A673 (cell line): ENCODE measurements at regions not wholly inside any gene's neighbourhood (a gene's known extent, or its start where the extent isn't known, plus 50 kb on each side); places are given as distances from the start of the nearest gene placed in this dataset.

ENCODE experiments used
- BruUV-seq: library from RNA; stranded (reverse); fragments of 400-500 nt; replicated peaks from 2 replicates; lab custom pipeline; 2021; lab: Mats Ljungman, UMichigan
- CTCF ChIA-PET: fragments of 300-600 bp; sonication (Branson Sonifier 250); formaldehyde crosslinking; loops from one replicate; lab custom pipeline; 2022; ENCODE audit warnings: antibody characterized with exemption; lab: Charles Lee
- POLR2A ChIA-PET: fragments of 300-600 bp; sonication (Branson Sonifier 250); formaldehyde crosslinking; loops from one replicate; lab custom pipeline; 2022; ENCODE audit warnings: antibody characterized with exemption; ENCODE audit not compliant: low non-redundant PET; lab: Charles Lee
- DNase-seq: peaks from one replicate; pipeline ENCODE4 v3.0.0-alpha.2; 2015; ENCODE audit warnings: low spot score
- H3K27ac ChIP-seq: fragments of 200-600 bp; sonication (generic); 2 replicates; pipeline ENCODE4 v1.5.1; 2016; ENCODE audit warnings: mixed run types, low read depth, mild to moderate bottlenecking, mixed read lengths, antibody characterized with exemption, low read length; ENCODE audit not compliant: poor library complexity, severe bottlenecking
- H3K27me3 ChIP-seq: fragments of 200-600 bp; sonication (generic); replicated peaks from 2 replicates; pipeline ENCODE4 v1.6.1; 2017; ENCODE audit warnings: mixed run types, low read depth, mild to moderate bottlenecking, mixed read lengths, antibody characterized with exemption, low read length; ENCODE audit not compliant: insufficient read depth, poor library complexity
- H3K36me3 ChIP-seq: fragments of 200-600 bp; sonication (generic); 2 replicates; pipeline ENCODE4 v1.6.1; 2016; ENCODE audit warnings: mixed run types, mild to moderate bottlenecking, mixed read lengths, antibody characterized with exemption, low read length; ENCODE audit not compliant: insufficient read depth, poor library complexity, severe bottlenecking
- H3K4me1 ChIP-seq: fragments of 200-600 bp; sonication (generic); 2 replicates; pipeline ENCODE4 v1.6.1; 2017; ENCODE audit warnings: mixed run types, mild to moderate bottlenecking, mixed read lengths, antibody characterized with exemption, low read length; ENCODE audit not compliant: insufficient read depth, poor library complexity, severe bottlenecking
- H3K4me3 ChIP-seq: fragments of 200-600 bp; sonication (generic); 2 replicates; pipeline ENCODE4 v1.5.1; 2016; ENCODE audit warnings: low read depth, mixed run types, mild to moderate bottlenecking, mixed read lengths, low read length; ENCODE audit not compliant: poor library complexity, severe bottlenecking
- H3K9me3 ChIP-seq: fragments of 200-600 bp; sonication (generic); 2 replicates; pipeline ENCODE4 v1.6.1; 2016; ENCODE audit warnings: mixed run types, low read depth, mild to moderate bottlenecking, mixed read lengths, antibody characterized with exemption, low read length; ENCODE audit not compliant: poor library complexity, severe bottlenecking
- CTCF ChIP-seq: fragments of 300-800, 200-600 bp; sonication (generic); conservative IDR thresholded peaks from 2 replicates; pipeline ENCODE4 v1.5.1; 2017; ENCODE audit warnings: low read depth, mild to moderate bottlenecking, antibody characterized with exemption, low read length, moderate library complexity, mixed read lengths
- EZH2 ChIP-seq: fragments of 200-600 bp; sonication (generic); IDR thresholded peaks from 2 replicates; pipeline ENCODE4 v1.6.1; 2017; ENCODE audit warnings: borderline replicate concordance, low read depth, mild to moderate bottlenecking, mixed read lengths, antibody characterized with exemption, low read length; ENCODE audit not compliant: poor library complexity, severe bottlenecking
- intact Hi-C: fragments of 100-400 bp; cut with micrococcal nuclease; formaldehyde crosslinking; loops from one replicate; pipeline ENCODE4 v1.10.0; 2022; ENCODE audit not compliant: unreplicated experiment

- H3K36me3 ChIP-seq: no peaks in the 10 kb centered on the region
- ChIA-PET POLR2A (no interaction called here), CTCF (no interaction called here)
- H3K27me3 ChIP-seq: peaks cover 7% of the 10 kb centered on the region
- no peaks in the 10 kb centered on the region for H3K4me1 ChIP-seq
- intact Hi-C loops: no loop called here
- H3K4me3 ChIP-seq: no peak overlapping the region
- TF ChIP-seq CTCF (no peak), EZH2 (no peak)
- DNase-seq: no peak
- BruUV-seq: no TSS peak
- no peaks in the 10 kb centered on the region for H3K9me3 ChIP-seq
- H3K27ac ChIP-seq: no peak overlapping the region
Observed at GRCh38 chr20:19003366-19004336, 190.1 kb downstream of the SCP2D1 start.

- TF ChIP-seq CTCF (no peak), EZH2 (no peak)
- Histone ChIP-seq H3K27ac (no peak overlapping the region), H3K4me3 (no peak overlapping the region), H3K27me3 (peaks cover 15% of the 10 kb centered on the region), H3K36me3 (no peaks in the 10 kb centered on the region), H3K4me1 (no peaks in the 10 kb centered on the region), H3K9me3 (no peaks in the 10 kb centered on the region)
- BruUV-seq: no TSS peak
- no peak for DNase-seq
- intact Hi-C loops: no loop called here
- CTCF ChIA-PET: no interaction called here
- POLR2A ChIA-PET: no interaction called here
Observed at GRCh38 chr20:19004975-19005374, 191.4 kb downstream of the SCP2D1 start.

DNA sequence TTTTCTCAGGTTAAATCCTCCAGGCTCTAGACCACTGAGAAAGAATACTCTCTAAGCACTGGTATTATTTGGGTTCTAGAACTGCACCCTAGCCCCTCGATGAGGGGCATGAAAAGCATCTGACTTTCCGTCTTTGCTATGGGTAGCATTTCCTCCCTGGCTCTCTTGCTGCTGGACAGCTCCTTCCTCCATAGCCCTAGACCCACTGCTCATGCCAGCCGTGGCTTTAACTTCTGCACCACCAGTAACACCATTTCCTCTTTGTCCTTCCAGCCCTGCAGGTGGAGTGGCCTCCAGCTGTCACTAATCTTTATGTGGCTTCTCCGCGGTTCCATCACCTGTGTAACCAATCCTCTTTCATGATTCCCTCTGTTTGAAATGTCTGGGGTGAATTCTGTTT is 194.9 kb downstream of the SCP2D1 start:
- BruUV-seq: no TSS peak
- DNase-seq: no peak
- no peaks in the 10 kb centered on the region for H3K36me3 ChIP-seq
- H3K27ac ChIP-seq: no peak overlapping the region
- no peak overlapping the region for H3K4me3 ChIP-seq
- H3K4me1 ChIP-seq: no peaks in the 10 kb centered on the region
- intact Hi-C loops: no loop called here
- CTCF ChIA-PET: no interaction called here
- H3K27me3 ChIP-seq: peaks cover 17% of the 10 kb centered on the region
- POLR2A ChIA-PET: no interaction called here
- no peaks in the 10 kb centered on the region for H3K9me3 ChIP-seq
- TF ChIP-seq CTCF (no peak), EZH2 (no peak)
